Lung (tissue), 11 donors: ENCODE measurements at regions not wholly inside any gene's neighbourhood (a gene's known extent, or its start where the extent isn't known, plus 50 kb on each side); places are given as distances from the start of the nearest gene placed in this dataset.

Source experiments
- ATAC-seq: fragments of 200-7000 bp; cut with Tn5 transposase; one replicate; pipeline ENCODE4 v1.9.1; 2020; ENCODE audit warnings: moderate number of reproducible peaks; ENCODE audit not compliant: insufficient read depth, low FRiP score
- DNase-seq, 3 donors: peaks; one replicate each; pipeline ENCODE4 v3.0.0-alpha.2; 2013 to 2017
- H3K27ac ChIP-seq, 2 donors: one replicate each; pipeline ENCODE4 v1.5.1; 2013; ENCODE audit warnings: mild to moderate bottlenecking in 2 of 2, moderate library complexity in 2 of 2, control low read depth in 1 of 2, inconsistent platforms in 1 of 2, low read depth in 1 of 2, low read length in 1 of 2
- H3K27me3 ChIP-seq, 3 donors: one replicate each; pipeline ENCODE4 v1.5.1; 2013; ENCODE audit warnings: low read length in 2 of 3; ENCODE audit not compliant: control insufficient read depth in 3 of 3, insufficient read depth in 3 of 3
- H3K36me3 ChIP-seq, 4 donors: one replicate each; pipeline ENCODE4 v1.5.1; 2013; ENCODE audit warnings: low read length in 4 of 4, mild to moderate bottlenecking in 1 of 4, moderate library complexity in 1 of 4; ENCODE audit not compliant: control insufficient read depth in 4 of 4, insufficient read depth in 4 of 4
- H3K4me1 ChIP-seq, 5 donors: one replicate each; pipeline ENCODE4 v1.5.1; 2013; ENCODE audit warnings: low read length in 5 of 5, mild to moderate bottlenecking in 2 of 5, moderate library complexity in 1 of 5; ENCODE audit not compliant: control insufficient read depth in 5 of 5, insufficient read depth in 5 of 5
- H3K4me3 ChIP-seq: one replicate; pipeline ENCODE4 v1.5.1; 2013; ENCODE audit warnings: mild to moderate bottlenecking, control low read depth, moderate library complexity
- H3K9ac ChIP-seq, 2 donors: one replicate each; pipeline ENCODE4 v1.5.1; 2013; ENCODE audit warnings: low read length in 2 of 2, control low read depth in 1 of 2; ENCODE audit not compliant: insufficient read depth in 1 of 2
- H3K9me3 ChIP-seq, 4 donors: one replicate each; pipeline ENCODE4 v1.5.1; 2013; ENCODE audit warnings: low read length in 3 of 4, mild to moderate bottlenecking in 1 of 4, moderate library complexity in 1 of 4; ENCODE audit not compliant: control insufficient read depth in 4 of 4, insufficient read depth in 3 of 4
- WGBS, 2 donors: extraction: QIAGEN DNeasy Blood & Tissue Kit; methylation state at CpG; one replicate each; pipeline ENCODE4 v1.1.7; 2013; 5-methylcytosine and 5-hydroxymethylcytosine counted together
- TF ChIP-seq, protein P1 (sequence below): IDR thresholded peaks from 2 replicates; pipeline ENCODE4 v1.5.1; 2012; ENCODE audit warnings: mild to moderate bottlenecking; ENCODE audit errors: control extremely low read depth, extremely low read depth
- donor health status: control.
- donor health status: control.
- donor health status: Bipolar disorder and iron deficiency.
- donor health status: healthy.
- donor health status: DM: yes; HTN: yes; CAD: no.

DNA sequence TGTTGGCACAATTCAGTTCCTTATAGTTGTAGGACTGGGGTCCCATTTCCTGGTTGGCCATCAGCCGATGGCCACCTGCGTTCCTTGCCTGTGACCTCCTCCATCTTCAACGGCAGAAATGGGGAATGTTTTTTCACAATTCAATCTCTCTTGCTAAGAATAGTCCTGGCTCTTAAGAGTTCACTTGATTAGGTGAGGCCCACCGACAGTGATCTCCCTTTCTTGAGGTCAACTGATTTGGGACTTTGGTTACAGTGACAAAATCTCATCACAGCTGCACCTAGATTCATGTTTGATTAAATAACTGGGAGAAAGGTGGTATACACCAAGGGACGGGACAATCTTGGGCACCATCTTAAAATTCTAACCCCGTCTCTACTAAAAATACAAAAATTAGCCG lies 139.1 kb upstream of the DTNBP1 start:
- Histone ChIP-seq H3K27ac (no peak overlapping the region), H3K4me1 (peaks cover 0 to 3% (median 0%) of the 10 kb centered on the region in 5 donors), H3K9me3 (peaks cover 0 to 5% (median 0%) of the 10 kb centered on the region in 4 donors), H3K27me3 (no peaks in the 10 kb centered on the region), H3K36me3 (no peaks in the 10 kb centered on the region), H3K9ac (no peak overlapping the region), H3K4me3 (no peak overlapping the region)
- no peak for ATAC-seq
- DNase-seq, result no peak
- 91 to 94% methylated on average over 7 of the region's 7 CpGs for WGBS, 2 donors
- TF ChIP-seq, protein P1, sequence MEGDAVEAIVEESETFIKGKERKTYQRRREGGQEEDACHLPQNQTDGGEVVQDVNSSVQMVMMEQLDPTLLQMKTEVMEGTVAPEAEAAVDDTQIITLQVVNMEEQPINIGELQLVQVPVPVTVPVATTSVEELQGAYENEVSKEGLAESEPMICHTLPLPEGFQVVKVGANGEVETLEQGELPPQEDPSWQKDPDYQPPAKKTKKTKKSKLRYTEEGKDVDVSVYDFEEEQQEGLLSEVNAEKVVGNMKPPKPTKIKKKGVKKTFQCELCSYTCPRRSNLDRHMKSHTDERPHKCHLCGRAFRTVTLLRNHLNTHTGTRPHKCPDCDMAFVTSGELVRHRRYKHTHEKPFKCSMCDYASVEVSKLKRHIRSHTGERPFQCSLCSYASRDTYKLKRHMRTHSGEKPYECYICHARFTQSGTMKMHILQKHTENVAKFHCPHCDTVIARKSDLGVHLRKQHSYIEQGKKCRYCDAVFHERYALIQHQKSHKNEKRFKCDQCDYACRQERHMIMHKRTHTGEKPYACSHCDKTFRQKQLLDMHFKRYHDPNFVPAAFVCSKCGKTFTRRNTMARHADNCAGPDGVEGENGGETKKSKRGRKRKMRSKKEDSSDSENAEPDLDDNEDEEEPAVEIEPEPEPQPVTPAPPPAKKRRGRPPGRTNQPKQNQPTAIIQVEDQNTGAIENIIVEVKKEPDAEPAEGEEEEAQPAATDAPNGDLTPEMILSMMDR, result no peak

DNA sequence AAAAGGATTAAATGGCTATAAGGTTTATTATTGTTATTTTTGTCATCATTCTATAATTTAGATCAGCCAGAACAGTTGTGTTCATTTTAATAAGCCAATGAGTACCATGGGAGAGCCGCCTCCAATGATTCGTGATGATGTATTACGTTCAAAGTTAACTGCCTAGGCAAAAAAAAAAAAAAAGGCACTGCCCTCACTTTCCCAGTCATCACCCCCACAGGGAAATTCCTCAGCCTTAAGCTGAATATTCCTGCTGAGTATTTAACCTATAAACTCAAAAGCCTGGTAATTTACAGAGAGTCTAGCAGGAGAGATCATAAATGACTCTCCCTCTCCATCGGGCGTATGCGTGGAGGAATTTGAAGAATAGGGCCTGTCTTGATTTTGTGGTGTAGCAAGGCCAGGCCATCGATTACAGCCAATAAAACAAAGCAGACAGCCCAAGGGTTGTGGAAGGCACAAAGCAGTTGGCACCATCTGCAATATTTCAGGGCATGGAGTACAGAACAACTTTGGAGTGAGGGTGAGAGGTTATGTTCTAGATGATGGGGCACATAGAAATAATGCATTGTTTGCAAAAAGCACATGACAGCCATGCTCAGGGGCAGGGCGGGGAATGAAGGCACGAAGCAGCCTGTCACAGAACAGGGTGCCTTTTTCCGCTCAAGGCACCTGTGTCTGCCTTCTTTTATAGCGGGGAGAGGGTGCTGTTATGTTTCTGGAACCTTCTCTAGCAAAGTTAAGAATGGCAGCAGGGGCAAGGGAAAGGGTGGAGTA lies 138.2 kb upstream of the DTNBP1 start:
- Histone ChIP-seq H3K9me3 (peaks cover 0 to 5% (median 0%) of the 10 kb centered on the region in 4 donors), H3K9ac (no peak overlapping the region), H3K27ac (no peak overlapping the region), H3K36me3 (no peaks in the 10 kb centered on the region), H3K4me3 (no peak overlapping the region), H3K27me3 (no peaks in the 10 kb centered on the region), H3K4me1 (peaks cover 0 to 7% (median 0%) of the 10 kb centered on the region in 5 donors)
- ATAC-seq (no peak), DNase-seq (no peak)
- TF ChIP-seq, protein P1, result no peak
- WGBS, 2 donors, result 93 to 94% methylated on average over 11 of the region's 11 CpGs

DNA sequence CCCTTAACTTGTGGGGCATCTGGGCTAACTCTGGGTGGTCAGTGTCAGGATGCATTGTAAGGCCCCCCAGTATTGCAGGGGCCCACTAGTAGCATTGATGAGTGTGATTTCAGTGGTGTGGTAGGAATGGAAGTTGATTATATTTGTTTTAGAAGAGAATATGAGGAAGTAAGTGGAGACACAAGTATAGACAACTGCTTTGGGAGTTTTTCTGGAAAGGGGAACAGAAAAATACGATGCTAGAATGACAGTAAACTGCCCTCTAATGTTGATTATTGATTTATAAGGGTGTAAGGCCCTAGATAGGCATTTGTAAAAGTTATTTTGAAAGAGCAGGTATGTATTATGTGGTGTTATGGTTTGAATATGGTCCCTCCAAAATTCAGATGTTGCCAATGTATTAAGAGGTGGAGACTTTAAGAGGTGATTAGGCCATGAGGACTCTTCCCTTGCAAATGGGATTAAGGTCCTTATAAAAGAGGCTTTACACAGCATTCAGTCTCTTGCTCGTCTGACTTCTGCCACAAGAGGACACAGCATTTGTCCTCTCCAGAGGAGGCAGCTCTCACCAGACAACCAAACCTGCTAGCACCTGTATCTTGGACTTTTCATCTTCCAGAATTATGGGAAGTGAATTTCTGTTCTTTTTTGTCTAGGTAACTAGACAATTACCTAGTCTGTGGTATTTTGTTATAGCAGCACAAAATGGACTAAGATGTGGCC lies 135.9 kb upstream of the DTNBP1 start:
- 77 to 78% methylated on average over 2 of the region's 2 CpGs for WGBS, 2 donors
- H3K36me3 ChIP-seq, result no peaks in the 10 kb centered on the region
- H3K27me3 ChIP-seq, result no peaks in the 10 kb centered on the region
- peaks cover 0 to 7% (median 0%) of the 10 kb centered on the region in 5 donors for H3K4me1 ChIP-seq
- H3K9me3 ChIP-seq, result peaks cover 0 to 4% (median 0%) of the 10 kb centered on the region in 4 donors
- H3K27ac ChIP-seq, result no peak overlapping the region
- ATAC-seq (no peak), DNase-seq (no peak)
- TF ChIP-seq, protein P1, result no peak
- H3K9ac ChIP-seq, result no peak overlapping the region
- H3K4me3 ChIP-seq, result no peak overlapping the region
